GM21423 (cell line): ENCODE measurements at regions not wholly inside any gene's neighbourhood (a gene's known extent, or its start where the extent isn't known, plus 50 kb on each side); places are given as distances from the start of the nearest gene placed in this dataset.
A peak's percentile ranks its signal among the peaks of the same experiment; 100 is the strongest.
"Not testable (repeated sequence)": the region's sequence is repeated elsewhere in the genome, so short reads cannot be mapped to it uniquely, and the experiment has no call there.

Source experiments
- ATAC-seq: cut with Tn5 transposase; IDR thresholded peaks from one replicate; pipeline ENCODE4 v1.9.1; 2021; ENCODE audit warnings: mild to moderate bottlenecking, moderate library complexity; ENCODE audit not compliant: unreplicated experiment

DNA sequence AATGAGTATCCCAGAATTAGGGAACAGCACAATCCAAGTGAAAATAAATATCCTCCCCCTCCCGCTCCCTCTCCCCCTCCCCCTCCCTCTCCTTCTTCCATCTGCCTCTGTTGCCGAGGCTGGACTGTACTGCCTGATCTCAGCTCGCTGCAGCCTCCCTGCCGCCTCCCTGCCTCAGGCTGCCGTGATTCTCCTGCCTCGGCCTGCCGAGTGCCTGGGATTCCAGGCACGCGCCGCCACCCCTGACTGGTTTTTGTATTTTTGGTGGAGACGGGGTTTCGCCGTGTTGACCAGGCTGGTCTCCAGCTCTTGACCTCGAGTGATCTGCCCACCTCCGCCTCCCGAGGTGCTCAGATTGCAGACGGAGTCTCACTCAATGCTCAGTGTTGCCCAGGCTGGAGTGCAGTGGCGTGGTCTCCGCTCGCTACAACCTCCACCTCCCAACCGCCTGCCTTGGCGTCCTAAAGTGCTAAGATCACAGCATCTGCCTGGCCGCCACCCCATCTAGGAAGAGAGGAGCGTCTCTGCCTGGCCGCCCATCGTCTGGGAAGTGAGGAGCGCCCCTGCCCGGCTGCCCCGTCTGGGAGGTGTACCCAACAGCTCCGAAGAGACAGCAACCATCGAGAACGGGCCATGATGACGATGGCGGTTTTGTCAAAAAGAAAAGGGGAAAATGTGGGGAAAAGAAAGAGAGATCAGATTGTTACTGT lies 178.9 kb upstream of the IPO5 start:
- not testable (repeated sequence) for ATAC-seq

DNA sequence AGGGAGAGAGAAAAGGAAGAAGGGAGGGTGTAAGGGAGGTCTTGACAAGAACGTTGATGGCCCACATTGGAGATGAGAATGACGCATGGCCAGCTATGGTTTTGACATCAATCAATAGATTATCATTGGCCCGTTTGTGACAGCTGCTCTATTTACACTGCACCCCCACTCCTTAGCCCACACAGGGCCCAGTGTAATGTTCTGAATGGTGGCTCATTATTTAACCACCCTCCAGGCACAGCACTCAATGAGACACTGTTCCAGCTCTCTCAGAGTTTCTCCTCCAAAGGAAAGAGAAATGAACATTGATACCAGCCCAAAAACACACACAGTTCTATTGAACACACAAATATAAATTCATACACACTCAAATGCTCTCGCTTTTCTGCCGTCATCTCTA lies 173.0 kb upstream of the IPO5 start:
- ATAC-seq, result no peak

DNA sequence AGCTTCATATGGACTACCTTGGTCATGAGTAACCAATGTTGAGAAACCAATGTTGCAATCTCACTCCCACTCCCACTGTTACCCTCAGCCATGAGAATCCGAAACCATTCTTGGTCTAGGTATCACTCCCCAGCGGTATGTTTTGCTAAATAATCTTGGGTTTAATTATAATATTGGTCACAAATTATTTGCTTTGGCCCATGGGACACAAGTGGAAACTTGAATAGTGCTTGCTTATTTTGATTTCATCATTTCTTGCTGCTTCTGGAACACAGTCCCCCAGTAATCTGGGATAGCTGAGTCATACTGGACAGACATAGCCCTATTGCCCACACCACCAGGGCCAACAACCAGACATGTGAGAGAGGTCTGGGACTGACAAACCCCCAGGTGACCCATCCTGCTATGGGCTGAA lies 171.6 kb upstream of the IPO5 start:
- no peak for ATAC-seq

DNA sequence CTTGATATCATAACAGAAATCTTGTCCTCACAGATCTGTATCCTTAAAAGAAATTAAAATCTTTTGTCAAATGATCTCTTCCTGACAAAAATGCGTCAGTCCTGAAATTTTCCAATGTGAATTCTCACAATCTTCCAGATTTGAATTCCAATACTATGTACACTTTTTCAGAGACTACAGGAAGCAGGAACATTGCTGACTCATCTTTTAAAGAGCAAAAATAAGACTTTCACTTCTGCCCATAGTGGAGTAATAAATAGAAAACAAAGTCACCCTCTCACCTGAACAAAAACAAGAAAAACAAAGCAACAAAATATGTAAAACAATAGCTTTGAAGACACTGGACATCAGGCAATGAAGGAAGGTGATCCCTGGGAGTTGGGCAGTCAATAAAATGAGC lies 167.0 kb upstream of the IPO5 start:
- ATAC-seq, result no peak

DNA sequence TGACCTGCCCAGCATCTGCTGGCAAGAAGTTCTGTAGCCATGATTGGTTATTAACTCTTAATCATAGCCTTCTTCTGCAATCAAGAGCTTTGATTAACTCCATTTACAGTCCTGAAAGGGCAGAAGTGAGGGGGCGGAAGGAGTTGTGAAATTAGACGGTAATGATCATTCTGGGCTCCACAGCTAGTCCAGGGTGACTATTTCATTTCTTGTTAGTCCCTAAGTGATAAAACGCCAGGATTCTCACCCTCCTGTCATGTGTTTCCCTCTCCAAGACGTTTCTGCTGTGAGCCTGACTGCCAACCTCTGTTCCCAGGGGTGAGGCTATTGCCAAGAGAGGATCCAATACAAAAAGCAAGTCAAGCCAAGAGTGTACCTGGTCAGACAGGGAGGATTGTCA lies 155.9 kb upstream of the IPO5 start:
- no peak for ATAC-seq

DNA sequence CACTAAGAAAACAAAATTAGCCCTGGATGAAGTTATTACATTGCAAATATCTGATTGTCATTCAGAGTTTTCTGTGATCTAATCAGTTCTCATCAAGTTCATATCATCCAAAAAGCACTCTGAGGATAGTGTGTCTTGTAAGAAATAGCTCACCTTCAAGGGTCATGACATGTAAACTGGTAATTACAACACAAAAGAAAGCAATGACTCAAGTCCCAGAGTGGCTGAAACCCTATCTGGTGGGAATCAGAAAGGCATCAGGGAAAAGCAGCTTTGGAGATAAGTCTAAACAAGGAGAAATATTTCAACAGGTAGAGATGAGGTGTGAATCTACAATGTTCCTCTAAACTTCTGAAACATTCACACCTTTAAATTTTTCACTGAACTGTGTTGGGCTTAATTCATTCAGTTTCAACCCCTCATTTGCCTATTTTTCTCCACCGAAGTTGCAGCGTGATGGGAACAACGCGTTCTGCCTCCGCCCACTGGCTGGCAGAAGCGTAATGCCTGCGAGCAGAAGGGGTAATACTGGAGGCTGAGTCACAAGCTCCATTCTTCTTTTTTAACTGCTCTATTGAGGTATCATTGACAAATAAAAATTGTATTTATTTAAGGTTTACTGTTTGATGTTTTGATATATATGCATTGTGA lies 155.2 kb upstream of the IPO5 start:
- ATAC-seq, result no peak

DNA sequence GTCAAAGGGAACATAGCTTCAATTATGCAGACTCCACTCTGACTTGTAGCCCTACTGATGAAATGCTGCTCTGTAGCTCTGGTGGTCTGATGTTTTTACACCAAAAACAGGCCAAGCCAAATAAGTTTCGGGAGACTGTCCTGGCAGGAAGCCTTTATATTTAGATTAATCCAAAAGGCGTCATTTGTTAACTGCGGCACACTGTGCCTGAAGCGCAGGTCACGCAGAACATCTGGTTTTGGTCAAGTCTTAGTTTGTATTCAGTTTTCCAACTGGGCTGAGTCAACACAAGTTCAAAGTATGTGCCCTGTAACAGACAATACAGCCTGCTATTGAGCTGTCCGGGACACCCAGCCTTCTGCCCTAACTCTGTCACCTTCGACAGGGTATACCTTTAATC lies 154.6 kb upstream of the IPO5 start:
- no peak for ATAC-seq

DNA sequence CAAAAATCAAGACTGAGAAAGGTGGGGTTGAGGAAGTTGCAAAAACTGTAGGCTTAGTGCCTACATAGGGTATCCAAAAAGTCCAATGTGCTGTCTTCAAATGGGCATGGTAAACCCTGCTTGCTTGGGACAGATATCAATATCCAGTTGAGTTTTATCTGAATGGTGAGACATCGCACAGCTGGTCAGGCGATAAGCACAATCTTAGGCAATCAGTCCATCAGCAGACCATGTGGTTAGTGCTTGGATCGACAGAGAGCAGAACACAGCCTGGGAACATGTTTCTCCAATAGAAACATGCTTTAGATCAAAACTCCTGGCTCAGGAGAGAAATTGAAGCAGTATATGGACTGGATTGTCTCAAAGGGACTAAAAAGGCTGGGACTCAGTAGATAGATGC lies 151.3 kb upstream of the IPO5 start:
- ATAC-seq, result no peak

DNA sequence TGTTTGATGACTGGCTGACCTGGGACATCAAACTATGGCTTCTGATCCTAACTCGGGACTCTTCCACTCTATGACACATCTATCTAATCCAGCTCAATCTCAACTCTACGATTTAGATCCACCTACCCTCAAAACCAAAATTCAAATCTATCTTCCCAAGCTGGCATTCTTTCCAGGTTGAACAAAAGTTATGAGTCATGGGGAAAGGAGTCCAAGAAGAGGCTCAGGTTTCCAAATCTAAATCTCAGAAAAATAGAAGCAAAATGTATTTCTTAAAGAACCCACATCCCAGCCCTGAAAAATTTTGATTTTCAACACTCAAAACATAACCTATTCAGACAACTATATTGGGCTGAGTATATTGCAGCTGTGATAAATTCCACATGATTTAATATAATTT lies 143.9 kb upstream of the IPO5 start:
- no peak for ATAC-seq

DNA sequence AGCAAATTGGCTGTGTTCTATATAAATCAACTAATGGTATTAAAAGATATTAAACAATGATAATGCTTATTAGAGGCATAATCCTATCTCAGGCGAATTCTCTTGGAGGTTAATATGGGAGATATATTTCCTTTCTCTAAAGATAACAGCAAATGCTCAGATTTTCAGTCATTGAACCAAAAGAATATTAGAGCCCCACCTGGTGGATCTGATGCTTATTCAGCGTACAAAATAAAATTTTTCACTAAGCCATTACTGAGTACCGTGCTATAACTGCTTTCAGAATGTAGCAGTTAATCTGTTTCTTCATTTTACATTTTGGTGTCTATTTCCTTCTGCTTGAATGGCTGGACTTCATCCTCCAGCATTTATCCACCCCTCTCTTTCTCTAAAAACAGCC lies 143.3 kb upstream of the IPO5 start:
- no peak for ATAC-seq

DNA sequence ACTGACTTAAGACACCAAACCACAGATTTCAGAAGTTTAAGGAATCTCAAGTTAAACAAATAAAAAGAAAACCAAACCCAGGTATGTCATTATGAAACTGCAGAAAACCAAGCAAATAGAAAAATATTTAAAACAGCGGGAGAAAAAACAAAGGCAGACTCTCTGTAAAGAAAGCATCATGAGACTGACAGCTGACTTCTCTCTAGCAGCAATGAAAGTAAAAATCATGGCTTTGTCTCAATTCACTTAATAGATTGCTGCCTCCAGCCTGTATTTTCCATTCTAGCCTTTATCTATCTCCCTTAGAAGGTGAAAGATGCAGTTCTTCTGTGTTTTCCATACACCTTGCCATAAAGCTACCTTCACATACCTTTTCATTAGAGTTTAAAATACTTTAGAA lies 131.1 kb upstream of the IPO5 start:
- no peak for ATAC-seq

DNA sequence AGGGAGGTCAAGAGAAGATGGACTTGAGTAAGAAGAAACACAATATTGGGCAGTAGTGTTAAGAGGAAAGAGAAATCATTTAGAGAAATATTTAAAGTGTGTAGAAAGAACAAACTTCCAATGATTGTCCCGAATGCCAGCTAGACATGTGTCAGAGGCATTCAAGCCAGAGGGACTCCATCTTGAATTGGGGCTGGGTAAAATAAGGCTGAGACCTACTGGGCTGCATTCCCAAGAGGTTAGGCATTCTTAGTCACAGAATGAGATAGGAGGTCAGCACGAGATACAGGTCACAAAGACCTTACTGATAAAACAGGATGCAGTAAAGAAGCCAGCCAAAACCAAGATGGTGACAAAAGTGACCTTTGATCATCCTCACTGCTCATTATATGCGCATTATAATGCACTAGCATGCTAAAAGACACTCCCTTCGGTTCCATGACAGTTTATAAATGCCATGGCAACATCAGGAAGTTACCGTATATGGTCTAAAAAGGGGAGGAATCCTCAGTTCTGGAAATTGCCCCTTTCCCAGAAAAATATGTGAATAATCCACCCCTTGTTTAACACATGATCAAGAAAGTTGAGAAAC lies 127.0 kb upstream of the IPO5 start:
- ATAC-seq, result no peak

DNA sequence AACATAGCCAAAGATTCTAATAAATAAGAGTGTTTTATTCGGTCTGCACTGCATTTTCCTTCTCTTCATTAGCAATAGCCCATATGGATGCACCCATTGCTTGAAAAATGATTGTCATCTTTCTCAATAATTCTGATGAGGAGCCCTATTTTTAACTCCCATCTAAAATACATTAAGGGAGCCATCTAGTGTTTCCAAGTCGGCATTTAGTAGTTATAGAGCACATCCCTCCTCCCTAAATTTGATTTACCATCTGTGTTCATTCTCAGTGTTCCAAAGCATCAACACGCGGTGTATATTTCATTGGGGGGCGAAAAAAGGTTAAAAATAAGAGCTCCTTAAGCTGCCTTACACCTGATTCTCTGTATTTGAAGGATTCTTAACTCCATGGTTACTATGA lies 119.2 kb upstream of the IPO5 start:
- no peak for ATAC-seq

DNA sequence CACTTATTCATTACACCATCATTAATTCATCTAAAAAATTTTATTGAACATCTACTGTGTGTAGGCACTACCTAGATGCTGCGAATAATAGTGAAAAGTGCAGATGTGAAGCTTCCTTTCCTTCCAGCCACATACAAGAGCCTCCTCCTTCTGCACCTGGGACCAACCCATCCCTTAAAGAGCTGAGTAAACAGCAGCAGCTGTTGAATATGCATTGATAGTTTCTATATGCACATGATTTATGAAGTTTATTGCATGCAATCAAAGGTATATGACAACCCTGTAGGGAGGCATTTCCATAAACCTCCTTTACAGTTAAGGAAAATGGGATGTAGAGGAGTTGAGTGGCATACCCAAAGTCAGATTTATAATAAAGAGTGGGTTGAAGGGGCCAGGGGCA lies 110.3 kb upstream of the IPO5 start:
- ATAC-seq, result no peak

DNA sequence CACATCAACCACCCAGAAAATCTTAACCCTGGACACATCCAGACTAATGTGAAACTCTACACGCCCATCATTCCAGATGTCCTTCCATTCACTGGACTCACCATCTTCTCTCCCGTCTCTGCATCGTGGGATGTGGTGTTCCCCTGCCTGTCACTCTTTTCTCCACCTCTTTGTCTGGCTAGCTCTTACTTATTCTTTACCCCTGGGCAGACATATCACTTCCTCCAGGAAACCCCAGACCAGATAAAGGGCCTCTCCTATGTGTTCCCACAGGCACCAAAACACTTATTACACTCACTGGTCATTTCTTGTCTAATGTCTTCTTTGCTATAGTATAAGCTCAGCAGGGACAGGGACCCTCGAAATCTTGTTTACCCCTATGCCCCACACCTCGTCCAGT lies 109.3 kb upstream of the IPO5 start:
- no peak for ATAC-seq

DNA sequence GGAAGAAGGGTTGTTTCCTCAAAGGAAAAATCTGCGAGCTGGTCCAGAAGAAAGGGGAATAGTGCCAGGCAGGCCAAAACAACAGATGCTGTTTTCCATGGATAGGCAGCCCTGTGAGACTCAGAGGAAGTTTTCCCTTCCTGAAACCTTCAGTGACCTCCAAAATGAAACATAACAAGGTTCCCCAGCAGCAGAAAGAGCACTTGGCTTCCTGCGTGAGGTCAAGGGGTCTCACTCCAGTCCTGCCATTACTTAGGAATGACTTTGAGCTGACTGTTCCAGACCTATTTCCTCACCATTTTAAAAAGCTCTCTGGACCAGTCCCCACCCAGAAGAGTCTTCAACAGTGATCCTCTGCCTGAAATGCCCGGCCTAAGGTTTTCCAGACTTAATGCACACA lies 104.6 kb upstream of the IPO5 start:
- no peak for ATAC-seq

DNA sequence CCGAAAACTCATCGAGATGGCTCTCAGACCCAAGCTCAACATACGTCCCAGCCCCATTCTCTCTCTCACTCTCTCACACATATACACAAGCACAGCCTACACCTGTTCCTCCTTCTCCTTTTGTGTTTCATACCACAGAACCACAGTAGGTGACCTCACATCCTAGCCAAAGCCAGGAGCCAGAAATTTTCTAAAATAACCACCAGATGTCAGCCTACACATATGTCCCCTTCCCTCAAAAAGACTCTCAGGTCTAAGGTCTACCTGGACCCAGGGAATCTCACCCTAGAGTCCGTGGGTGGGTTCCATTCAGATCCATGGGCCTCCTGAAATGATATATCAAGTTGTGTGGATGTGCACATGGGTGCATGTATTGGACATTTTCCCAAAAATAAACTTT lies 104.2 kb upstream of the IPO5 start:
- peak; percentile 98 for ATAC-seq

DNA sequence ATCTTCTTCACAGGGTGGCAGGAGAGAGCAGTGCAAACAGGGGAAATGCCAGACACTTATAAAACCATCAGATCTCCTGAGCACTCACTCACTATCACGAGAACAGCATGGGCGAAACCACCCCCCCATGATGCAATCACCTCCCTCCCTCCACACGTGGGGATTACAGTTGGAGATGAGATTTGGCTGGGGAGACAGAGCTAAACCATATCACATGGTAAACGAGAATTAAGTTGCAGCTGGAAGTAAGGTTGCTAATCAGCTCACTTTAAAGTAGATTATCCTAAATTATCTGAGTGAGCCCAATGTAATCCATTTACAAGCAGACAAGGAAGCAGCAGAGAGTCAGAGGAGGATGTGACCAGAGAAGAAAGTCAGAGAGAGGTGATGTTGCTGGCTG lies 102.2 kb upstream of the IPO5 start:
- no peak for ATAC-seq

DNA sequence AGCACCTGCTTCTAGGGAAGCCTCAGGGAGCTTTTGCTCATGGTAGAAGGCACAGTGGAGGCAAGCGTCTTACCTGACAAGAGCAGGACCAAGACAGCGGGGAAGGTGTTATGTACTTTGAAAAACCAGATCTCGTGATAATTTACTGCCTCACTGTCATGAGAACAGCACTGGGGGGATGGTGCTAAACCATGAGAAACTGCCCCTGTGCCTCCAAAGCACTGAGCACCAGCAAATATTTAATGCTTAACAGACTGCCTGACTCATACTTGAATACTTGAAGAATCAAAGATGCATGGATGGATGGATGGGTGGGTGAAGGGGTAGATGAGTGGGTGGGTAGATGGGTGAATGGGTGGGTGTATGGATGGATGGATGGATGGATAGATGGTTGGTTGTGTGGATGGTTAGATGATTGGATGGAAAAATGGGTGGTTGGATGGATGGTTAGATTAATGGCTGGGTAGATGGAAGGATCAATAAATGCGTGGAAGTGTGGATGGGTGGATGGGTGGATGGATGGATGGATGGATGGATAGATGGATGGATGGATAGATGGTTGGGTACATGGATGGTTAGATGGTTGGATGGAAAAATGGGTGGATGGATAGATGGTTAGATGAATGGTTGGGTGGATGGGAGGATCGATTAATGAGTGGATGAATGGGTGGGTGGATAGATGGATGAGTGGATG lies 101.1 kb upstream of the IPO5 start:
- ATAC-seq, result no peak

DNA sequence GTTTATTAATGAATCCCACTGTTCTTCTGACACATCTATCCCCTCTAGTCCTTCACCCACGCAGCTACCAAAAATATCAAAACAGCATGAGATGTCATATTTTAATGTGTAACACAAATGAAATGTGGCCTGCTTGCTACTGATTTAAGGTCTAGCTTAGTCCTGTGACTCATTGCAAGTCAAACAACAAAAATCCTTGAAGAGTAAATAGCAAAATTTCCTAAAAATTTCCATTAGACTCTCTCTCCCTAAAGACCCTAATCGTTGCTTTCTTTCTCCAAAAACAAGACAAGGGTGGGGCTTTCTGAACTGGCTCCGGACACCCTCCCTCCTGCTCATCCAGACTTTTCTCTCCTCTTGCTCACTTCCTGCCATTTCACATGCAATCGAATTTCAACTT lies 99.9 kb upstream of the IPO5 start:
- ATAC-seq, result no peak

DNA sequence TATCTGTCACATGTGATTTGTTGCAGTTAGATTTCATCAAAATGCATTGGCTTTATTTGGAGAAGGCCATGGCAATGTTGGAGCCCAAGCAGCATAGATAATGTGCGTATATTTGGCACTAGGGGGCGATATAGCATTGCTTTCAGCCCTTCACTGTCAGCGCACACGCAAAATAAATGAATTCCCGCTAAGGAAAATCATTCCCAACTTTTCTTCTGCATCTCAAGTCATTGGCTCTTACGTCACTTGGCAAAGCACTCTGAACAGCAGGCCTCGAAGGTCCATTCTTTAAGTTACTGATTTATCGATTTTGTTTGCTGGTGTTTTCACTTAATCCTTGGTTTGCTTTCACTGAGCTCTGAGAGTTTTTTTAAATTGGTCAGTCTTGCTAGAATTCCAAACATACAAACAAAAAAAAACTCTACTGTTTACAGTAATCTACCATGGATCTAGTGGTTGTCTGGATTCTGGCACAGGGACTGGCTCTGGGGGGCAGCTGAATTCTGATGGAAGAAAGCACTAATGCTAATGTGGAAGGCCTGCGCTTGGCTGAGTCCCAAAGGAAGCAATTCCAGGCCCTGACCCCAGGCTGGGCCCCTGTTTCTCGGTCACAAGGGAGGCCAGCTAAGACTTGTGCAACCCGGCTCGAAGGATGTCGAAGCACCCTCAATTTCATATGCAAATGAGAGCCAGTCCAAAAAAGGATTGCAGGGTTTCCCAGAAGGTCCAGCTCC lies 97.7 kb upstream of the IPO5 start:
- no peak for ATAC-seq
